CD4-positive, alpha-beta T cell treated with Interleukin-10 for 1 hour (primary cell): ENCODE measurements at regions not wholly inside any gene's neighbourhood (a gene's known extent, or its start where the extent isn't known, plus 50 kb on each side); places are given as distances from the start of the nearest gene placed in this dataset.
"Not testable (repeated sequence)": the region's sequence is repeated elsewhere in the genome, so short reads cannot be mapped to it uniquely, and the experiment has no call there.

ENCODE experiments used
- DNase-seq: peaks from one replicate; pipeline ENCODE4 v3.0.0-alpha.2; 2020

- DNase-seq, result no peak
These were observed 499.0 kb downstream of the TMX3 start for GRCh38 chr18:68215931-68216330.

- DNase-seq, result no peak
These were observed 528.9 kb downstream of the TMX3 start for GRCh38 chr18:68186039-68186438.

GRCh38 chr18:68181956-68182355 lies 533.0 kb downstream of the TMX3 start:
- DNase-seq, result no peak

DNA sequence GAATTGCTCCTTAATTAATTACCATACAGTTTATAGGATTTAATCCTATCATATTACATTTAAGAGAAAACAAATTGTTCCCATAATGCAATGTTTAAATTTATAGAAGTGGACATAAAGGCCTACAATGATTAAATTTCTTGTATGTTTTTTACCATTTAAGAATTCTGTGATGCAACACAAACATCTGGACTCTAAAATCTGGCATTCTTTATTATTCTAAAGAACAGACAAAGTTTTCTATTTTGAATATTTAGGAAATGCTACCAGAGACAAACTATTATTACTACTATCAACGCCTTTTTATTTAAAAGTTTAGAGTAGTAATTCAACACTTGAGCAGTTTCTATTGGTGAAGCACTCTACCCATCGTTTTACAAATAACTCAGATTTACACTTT lies 535.1 kb downstream of the TMX3 start:
- no peak for DNase-seq

GRCh38 chr18:68178921-68179320 lies 536.0 kb downstream of the TMX3 start:
- no peak for DNase-seq

GRCh38 chr18:68177807-68178702 lies 536.9 kb downstream of the TMX3 start:
- no peak for DNase-seq

- no peak for DNase-seq
These were observed 538.0 kb downstream of the TMX3 start for GRCh38 chr18:68176901-68177300.

- DNase-seq, result no peak
These were observed 541.9 kb downstream of the TMX3 start for GRCh38 chr18:68172842-68173549.

DNA sequence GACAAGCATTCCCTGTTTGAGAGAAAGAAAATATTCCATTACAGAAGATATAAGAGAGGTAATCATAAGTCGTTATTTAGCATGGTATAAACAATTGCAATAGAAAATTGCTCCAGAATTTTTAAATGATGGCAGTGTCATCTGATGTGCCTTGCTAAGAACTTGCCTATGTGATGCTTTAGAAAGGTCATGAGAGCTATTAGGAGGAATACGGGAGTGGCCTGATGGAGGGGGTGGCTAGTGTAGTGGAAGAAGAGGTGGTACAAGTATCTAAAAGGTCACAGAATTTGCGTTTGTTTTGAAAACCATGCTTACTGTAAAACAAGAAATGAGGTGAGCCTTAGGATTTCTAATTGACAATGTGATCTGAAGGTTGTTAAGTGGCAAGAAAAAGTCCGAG lies 550.0 kb downstream of the TMX3 start:
- DNase-seq, result no peak

DNA sequence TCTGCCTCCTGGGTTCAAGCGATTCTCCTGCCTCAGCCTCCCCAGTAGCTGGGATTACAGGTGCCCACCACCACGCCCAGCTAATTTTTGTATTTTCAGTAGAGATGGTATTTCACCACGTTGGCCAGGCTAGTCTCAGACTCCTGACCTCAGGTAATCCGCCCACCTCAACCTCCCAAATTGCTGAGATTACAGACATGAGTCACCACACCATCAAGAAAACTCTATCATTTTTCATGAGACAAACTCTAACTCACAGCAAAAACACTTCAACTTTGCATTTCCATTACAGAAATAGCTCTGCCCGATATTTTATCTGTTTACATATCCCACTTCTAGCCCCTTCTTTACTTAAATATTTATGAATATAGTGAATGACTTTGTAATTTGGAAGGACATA lies 561.1 kb downstream of the TMX3 start:
- not testable (repeated sequence) for DNase-seq

DNA sequence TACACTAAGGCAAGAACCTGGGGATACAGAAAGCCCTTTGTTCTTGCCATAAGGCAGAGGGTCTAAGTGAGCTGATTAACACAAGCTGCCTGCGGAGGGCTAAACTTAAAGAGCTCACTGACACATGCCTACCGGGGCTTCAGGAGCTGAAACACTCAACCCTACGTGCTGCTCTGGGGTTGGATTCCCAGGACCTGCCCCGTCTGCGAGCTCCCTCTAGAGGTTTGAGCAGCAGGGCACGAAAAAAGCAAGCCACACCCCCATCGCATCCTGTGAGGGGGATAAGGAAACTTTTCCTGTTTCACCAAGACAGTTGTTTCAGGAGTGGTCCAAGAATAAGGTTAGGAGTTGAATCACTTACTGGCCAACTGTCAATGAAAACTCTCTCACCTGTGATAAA lies 562.1 kb downstream of the TMX3 start:
- DNase-seq, result no peak

- DNase-seq, result no peak
These were observed 563.9 kb downstream of the TMX3 start for GRCh38 chr18:68150961-68151360.

DNA sequence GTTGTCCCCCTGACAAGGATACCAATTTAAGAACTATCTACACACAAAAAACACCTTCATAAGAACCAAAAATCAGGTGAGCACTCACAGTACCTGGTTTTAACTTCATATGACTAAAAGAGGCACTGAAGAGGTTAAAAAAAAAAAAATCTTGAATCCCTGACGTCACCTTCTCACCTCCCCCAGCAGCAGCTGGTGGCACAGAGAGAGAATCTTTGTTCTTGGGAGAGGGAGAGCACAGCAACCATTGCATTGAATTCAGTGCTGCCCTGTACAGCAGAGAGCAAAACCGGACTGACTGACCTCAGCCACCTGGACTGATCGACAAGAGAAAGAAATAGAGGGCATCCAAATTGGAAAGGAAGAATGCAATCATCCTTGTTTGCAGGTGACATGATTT lies 566.0 kb downstream of the TMX3 start:
- DNase-seq, result no peak

DNA sequence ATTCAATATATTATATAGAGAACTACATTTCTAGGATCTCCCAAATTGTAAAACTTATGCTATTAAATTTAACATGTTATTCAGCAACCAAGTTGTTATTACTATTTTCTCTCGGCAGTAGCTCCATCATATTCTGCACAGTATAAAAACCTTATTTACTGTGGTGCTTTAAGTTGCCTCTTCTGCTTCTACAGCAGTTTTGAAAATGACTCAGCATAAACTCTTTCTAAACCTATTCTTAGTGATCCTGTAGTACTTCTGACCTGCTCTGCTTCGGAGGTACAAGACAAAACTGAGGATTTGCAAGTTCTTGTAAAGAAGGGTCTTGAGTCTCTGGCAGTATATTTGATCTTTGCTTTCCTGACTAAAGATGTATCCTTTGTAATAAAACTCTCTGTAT lies 567.2 kb downstream of the TMX3 start:
- DNase-seq, result no peak

DNA sequence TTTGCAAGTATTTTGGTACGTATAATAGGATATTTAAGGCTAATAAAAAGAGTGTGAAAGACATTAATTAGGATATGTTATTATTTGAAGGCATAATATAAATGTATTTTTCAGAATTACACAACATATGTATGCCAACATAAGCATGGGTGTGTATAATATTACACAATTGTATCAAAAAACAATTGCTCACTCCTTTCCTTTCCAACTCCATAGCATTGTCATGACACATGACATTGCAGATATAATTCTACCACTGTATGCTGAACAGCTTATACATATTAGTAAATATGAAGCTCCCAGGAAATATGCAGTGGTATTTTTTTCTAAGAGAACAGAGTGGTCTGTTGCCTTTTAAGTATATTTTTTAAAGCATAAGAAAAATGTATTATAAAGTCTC lies 593.1 kb downstream of the TMX3 start:
- DNase-seq, result no peak

GRCh38 chr18:68121308-68121707 lies 593.6 kb downstream of the TMX3 start:
- DNase-seq, result no peak

DNA sequence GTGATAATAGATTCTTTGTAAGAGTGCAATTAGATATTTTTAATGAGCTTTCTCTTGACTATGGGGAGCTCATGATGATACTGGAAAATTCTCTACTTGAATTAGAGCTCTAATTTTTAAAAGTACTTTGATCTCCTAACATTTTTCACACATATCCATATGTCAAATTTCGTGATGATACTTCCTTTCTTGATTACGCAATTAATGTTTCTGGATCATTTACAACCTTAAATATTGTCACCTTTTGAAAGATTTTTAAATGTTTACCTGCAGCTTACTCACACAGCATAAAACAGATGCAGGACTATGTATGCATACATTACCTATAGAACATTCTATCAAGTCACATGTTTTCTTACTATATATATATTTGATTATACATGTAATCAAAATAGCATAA lies 598.5 kb upstream of the DSEL start:
- no peak for DNase-seq

GRCh38 chr18:68104036-68104435 lies 587.5 kb upstream of the DSEL start:
- DNase-seq, result no peak

DNA sequence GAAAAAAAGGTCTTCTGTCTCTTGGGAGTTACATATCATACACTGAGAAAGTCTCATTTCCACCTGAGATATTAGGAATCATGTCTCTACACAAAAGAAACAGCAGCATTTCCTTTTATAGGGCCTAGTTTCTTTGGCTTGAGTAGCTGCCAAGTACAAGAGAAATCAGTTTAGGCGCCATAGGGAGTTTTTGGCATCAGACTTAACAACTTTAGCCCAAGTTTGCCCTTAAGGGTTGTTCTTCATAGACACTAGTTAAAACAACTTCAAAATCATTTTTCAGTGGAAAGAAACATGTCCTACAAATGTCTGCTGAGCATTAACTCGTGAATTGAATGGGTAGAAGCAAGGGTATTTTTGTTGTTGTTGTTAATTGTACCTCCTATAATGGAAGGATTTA lies 587.0 kb upstream of the DSEL start:
- no peak for DNase-seq

- no peak for DNase-seq
These were observed 585.6 kb upstream of the DSEL start for GRCh38 chr18:68102117-68102516.

DNA sequence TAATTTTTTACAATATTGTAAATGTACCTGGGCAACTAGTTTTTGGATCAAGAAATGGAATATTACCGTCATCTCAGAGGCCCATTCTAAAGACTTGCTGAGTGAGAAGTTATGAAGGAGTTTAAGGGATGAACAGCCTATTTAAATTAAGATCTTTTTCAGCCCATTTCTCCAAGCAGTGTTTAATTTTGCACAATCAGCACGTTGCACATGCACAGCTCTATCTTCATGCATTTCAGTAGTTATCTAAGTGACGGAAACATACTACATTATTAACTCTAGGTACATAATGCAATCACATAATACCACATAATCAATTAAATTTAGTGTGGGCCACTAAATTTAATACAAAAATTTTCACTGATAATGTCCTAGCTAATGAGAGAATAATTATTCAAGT lies 582.1 kb upstream of the DSEL start:
- no peak for DNase-seq

- no peak for DNase-seq
These were observed 570.0 kb upstream of the DSEL start for GRCh38 chr18:68086481-68086880.

DNA sequence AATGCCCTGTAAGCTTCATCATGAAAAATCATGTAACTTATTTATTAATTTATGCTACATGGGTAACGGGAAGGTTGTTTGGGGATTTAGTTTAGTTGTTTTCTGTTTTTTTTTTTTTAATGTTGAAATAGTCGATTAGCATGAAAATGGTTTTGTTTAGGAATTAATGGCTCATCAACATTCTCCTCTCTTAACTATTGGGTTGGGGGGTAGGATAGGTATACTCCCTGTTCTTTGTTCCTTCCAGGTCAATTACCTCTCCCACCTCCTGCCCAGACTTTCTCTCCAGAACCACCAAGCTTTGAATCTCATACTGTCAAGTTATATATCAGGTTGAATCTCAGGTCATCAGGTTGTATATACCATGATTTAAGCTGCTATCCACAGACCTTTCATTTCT lies 568.7 kb upstream of the DSEL start:
- DNase-seq, result no peak

DNA sequence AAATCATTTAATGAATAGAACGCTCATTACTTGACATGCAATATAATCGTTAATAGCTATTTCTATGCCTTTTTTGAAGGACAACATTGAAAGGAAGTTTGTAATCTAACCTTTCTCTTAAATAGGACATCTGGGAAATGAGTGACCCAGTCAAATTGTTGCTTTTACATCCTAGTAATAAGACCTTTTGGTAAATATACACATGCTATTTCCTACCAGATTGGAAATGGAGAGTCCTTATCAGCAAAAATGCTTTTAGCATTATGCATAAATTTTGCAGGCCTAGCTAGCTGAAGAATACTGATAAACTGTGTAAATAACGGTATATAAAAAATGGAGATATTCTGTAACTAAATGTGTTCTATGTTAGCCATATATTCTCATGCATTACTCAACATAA lies 567.3 kb upstream of the DSEL start:
- no peak for DNase-seq

- no peak for DNase-seq
These were observed 566.6 kb upstream of the DSEL start for GRCh38 chr18:68083131-68083530.
